GM12891 (cell line): ENCODE measurements at regions not wholly inside any gene's neighbourhood (a gene's known extent, or its start where the extent isn't known, plus 50 kb on each side); places are given as distances from the start of the nearest gene placed in this dataset.

Source experiments
- POLR2AphosphoS5 ChIP-seq: IDR thresholded peaks from 2 replicates; pipeline ENCODE4 v1.6.1; 2011; ENCODE audit warnings: low read depth, low read length, control low read depth
- TAF1 ChIP-seq: IDR thresholded peaks from 2 replicates; pipeline ENCODE4 v1.6.1; 2011; ENCODE audit warnings: low read depth, low read length, control low read depth

- no peak for TF ChIP-seq POLR2AphosphoS5
- TF ChIP-seq TAF1: no peak
Observed at GRCh38 chr12:3961591-3961990, 88.4 kb upstream of the PARP11 start.
